ENCODE measurements at regions not wholly inside any gene's neighbourhood (a gene's known extent, or its start where the extent isn't known, plus 50 kb on each side); places are given as distances from the start of the nearest gene placed in this dataset.

DNA sequence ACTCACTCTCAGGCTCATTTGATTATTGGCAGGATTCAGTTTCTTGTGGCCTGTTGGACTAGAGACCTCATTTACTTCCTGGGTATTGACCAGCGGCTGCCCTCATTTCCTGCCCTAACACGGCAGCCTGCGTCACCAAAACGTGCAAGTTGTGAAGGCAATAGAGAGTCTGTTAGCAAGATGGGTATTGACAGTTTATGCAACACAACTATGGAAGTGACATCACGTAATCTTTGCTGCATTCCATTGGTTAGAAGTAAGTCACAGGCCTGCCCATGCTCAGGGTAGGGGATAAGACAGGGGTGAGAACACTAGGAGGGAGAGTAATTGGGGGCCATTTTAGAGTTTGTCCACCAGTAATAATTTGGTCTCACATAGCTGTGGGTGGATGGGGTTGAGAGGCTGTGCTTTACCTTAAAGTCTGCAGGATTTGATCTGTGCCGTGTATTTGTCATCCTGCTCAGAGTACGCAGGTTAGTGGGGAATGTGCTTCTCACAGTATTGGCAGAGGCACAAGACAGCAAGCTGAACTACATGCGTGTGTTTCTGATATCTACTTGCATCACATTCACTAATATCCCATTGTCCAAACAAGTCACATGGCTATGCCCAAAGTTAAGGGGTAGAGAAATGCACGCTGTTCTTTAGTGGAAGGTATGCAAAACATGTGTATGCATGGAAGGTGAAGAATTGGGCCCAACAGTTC, 83.3 kb downstream of the EDEM1 start:
- DNase-seq, result no peak

DNA sequence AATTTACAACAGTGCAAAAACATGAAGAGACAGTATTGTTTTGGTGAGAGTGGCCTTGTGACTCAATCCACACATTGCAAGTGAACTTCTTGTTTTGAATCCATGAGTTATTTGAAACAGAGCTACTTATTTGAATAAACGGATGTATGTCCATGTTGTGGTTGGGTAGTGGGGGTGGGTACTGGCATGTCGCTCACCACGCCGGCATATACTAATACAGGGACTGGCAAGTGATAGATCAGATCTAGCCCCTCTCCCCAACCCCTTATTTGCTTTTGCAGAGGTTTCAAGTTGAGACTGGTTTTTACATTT, 83.8 kb downstream of the EDEM1 start:
- DNase-seq, result no peak

DNA sequence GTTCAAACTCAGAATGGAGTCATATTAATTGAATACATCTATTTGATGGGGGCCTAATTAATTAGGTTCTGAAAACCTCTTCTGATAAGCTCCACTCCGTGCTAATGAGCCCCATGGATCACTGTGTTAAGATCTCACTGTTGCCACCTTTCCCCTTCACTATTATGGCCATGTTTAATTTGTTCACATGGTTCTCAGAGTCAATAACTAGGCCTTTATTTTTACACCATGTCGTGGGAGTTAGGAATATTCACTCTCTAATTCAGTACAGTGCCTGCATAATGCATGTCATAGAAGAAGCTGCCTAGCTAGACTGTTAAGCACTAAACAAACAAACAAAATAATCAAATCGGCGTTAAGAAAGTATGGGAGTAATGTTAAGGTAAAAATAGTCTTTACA, 84.9 kb downstream of the EDEM1 start:
- DNase-seq, result no peak

DNA sequence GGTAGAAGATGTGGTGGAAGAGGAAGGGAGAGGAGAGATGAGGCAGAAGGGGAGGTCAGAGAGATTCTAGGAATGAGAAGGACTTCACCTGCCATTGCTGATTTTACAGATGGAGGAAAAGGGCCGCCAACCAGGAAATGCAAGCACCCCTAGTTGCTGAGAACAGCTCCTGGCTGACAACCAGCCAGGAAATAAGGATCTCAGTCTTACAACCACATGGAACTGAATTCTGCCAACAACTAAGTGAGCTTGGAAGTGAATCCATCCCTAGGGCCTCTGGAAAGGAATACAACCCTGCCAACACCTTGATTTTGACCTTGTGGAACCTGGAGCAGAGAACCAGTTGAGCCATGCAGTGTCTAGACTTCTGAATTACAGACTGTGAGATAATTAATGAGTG, 86.6 kb downstream of the EDEM1 start:
- no peak for DNase-seq

DNA sequence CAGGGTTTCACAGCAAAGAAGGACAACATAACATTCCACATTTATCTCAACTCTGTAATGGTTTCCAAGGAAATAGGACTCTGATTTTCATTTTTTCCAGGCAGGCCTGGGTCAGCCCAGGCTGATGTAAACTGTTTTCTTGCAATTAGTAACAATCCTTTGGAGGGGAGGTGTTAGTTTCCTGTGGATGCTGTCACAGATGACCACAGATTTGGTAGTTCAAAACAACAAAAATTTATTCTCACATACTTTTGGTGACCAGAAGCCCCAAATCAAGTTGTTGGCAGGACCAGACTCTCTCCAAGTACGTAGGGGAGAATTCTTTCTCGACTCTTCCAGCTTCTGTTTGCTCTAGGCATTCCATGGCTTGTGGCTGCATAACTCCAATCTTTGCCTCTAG, 88.0 kb downstream of the EDEM1 start:
- no peak for DNase-seq

DNA sequence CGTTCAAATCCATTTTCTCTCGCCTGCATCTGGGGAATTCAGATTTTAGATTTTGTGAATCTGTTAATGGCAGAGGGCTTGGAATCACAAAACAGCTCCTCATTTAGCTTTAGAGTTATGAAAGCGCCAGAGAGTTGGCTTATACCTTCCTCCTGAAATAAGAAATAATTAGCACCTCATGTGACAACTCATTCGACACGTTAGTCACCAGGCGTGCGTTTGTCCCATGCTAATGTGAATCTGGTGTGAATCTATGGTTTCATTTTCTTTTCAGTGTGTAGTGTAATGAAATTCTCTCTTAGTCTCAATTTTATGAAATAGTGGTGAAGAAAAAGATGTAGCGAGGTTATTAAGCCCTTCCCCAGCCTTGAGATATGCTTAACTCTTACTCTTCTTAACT, 89.4 kb downstream of the EDEM1 start:
- DNase-seq, result no peak

DNA sequence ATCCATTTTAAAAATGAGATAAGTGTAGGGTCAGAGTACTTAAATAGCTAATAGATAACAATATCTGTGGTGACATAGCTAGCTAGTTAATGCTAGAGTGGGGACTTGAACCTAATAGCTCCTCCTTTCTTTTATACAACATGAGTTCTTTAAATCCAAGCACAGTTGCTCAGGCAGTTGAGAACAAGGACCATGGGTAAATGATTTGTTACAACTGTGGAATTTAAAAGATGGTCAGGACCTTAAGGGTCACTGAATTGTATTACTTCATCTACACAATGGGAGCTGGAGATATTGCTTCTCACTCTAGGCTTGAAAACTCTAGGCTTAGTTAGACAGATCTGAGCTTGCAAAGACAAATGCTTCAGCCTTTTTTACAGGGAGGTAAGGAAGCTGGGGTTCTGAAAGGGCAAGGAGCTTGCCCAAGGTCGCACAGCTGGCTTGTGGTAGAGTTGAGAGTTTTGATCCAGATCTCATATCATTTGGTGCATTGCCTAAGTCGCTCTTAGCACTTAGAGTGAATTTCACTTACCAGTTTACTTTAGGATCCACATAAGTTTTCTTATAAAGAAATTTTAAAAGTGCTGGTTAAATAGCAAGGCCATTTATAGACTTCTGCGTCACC, 90.2 kb downstream of the EDEM1 start:
- no peak for DNase-seq

DNA sequence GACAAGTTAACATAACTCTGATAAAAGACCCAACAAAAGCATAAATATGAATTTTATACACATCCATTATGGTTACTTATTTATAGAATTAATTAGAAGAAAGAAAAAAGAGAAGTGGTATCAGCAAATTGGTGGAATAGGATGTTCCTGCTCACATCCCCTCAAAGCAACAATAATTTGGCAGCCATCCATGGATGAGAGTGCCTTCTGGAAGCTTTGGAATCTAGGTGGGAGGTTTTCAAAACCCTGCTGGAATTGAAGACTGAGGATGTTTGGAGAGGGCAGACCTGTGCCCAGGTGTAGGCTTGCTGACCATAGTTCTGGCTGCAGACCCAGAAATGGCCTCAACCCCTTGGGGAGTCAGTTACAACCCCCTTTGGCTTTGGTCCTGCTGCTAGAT, 91.2 kb downstream of the EDEM1 start:
- DNase-seq, result no peak

DNA sequence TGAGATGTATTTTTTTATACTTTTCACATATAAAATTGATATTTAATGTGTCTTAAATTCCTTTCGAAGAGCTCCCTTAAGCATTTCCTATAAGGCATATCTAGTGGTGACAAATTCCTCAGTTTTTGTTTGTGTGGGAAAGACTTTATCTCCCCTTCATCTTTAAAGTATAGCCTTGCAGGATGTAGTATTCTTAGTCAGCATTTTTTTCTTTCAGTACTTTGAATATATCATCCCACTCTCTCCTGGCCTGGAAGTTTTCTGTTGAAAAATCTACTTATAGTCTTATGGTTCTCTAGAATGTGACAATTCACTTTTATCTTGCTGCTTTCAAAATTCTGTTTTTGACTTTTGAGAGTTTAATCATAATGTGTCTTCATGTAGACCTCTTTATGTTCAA, 95.2 kb downstream of the EDEM1 start:
- DNase-seq, result no peak

DNA sequence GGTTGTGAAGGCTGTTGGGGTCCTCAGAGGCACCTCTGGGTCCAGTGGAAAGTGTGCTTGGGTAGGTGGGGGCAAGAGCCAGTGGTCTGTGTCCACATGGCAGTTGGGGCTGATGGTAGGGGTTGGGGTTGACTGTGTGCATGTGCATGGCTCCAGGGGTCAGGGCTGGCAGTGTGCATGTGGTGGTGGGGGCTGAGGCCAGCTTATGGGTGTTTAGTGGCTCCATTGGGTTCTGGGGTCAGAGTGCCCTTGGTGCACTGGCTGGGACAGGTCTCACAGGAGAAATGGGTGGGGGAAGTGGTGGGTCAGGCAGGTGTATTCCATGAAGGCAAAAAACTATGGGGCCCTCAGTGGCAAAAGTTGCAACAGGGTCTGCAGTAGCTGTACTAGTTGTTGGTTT, 97.9 kb downstream of the EDEM1 start:
- DNase-seq, result no peak

DNA sequence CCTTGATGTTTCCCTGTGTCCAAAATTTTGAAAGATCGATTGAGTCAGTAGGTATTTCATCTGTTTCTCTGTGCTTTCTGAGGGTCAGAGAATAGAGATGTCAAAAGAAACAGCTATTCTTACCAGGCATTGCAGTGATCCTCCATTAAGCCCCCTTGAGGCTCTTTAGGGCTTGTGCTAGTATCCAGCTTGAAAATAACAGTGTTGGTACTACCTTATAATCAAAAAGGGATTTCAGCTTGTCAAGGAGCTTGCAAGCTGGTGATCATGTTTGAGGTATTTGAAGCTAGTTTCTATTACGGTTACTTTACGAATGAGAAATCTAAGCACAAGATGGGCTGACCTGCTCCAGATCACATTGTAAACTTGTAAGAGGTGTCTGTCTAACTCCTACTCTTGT, 103.4 kb downstream of the EDEM1 start:
- no peak for DNase-seq

DNA sequence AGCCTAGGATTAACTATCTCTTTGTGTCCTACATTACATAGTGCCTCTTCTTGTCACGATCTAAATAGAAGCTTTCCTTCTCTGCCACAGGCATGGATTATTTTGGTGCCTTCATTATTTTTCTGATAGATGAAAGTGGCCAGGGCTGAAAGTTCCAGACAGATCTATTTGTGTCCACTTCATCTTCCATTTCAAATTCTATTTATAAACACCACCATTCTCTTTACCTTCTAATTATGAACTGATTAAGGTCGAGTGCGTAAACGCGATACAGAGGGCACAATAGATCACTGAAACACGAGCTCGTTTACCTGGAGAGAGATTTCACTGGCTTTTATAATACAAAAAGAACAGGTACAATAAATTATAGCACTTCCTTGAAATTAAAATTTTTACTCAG, 105.0 kb downstream of the EDEM1 start:
- no peak for DNase-seq

DNA sequence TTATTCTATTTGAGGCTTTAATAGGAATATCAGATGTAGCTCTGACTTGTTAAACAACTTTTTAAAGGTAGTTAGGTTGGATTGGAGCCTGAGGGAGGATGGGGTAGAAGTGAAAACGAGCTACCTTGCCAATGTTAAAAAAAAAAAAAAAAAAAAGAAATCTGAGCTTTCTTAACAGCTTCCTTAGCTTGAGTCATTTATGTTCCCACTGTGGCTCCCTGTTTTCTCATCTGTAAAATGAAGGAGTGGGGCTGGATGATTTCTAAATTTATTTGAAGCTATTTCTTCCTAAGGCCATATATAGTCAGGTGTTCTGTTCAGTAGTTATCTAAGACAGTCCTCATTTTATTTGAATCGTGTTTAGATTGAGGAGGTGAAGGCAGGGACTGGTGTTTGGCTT, 105.7 kb downstream of the EDEM1 start:
- no peak for DNase-seq

DNA sequence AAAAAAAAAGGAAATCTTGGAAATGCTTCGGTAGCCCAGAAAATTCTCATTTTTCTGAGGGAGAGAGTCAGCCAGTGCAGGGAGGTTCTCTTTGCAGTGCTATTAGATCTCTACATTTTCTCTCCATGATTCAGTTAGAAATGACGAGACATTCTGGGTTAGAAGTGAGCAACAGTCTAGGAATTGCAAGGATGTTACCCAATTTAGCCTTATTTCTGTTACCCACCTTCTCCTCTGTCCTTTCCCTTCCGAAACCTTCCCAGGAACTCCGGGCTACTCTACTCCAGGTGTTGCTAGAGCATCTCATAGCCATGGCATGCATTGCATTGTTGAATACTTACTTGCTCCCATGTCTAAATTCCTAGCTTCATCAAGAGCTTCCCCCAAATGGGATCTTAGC, 106.8 kb downstream of the EDEM1 start:
- DNase-seq, result no peak

DNA sequence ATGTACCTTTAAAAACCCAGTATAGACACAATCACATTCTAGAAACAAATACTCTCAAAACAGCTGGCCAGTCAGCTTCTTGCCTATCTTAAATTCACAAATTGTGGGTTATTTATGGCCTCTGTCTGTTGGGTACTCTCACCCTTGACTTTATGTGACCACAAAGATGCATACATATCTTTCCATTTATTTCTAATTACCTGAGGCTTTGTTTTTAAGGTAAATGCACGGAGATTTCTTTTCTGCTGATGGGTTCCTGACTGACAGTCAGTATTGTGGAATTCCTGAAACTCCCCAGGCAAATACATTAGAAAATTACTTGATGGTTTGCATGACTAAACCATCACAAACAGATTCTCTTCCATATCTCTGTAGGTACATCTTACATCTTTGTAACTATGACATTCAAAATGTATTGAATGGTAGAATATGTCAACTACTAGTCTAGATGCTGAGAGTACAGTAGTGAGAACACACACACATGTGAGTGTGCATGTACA, 107.7 kb downstream of the EDEM1 start:
- no peak for DNase-seq

DNA sequence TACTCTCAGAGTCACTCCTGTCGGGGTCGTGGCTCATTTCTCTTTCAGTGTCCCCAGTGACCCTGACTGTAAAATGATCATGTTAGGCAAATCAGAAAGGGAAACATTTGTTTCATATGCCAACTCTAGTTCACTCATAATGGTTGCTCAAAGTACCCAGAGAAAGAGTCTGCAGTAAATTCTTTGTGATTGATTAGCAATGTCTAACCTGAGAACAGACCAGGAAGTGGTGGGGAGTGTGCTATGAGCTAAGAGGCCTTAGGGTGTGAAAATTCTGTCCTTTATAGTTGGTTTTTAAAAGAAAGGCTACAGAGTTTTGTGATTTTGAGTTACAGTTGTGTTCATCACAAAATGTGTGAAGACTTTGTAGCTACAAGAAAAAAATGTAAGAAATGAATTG, 108.9 kb downstream of the EDEM1 start:
- DNase-seq, result no peak

DNA sequence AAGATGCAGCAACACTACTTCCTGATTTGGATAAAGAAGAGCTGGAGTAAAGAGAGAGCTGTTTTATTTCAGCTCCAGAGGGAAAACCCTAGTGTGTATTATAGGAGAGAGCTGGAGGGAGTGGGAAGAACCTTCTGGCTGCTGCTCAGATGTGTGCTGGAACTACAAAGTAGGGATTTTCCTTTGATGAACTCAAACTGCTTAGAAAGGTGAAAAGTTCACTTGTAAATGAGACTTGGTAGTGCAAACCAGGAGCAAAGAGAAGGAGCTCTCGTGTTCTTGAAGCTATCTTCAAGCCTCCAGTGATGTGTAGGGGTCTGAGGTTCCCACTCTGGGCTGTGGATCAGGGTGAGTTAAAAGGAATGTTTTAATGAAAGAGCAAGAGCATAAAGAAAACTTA, 110.4 kb downstream of the EDEM1 start:
- DNase-seq, result no peak

DNA sequence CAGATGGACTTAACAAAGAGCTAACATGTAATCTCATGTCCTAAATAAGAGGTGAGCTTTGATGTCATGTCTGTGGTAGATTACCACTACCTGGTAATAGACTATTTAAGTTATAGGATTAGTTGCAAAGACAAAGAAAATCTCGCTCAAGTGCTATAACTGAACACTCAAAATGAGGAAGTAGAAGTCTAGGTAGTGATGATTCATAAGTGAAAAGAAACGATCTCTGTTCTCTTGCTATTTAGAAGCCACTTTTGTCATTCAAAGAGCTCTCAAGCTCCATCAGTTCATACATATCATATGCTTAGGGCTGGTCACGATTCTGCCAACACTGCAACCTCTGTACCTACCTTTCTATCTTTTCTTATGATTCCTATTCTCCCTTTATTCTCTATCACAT, 110.9 kb downstream of the EDEM1 start:
- DNase-seq, result no peak

DNA sequence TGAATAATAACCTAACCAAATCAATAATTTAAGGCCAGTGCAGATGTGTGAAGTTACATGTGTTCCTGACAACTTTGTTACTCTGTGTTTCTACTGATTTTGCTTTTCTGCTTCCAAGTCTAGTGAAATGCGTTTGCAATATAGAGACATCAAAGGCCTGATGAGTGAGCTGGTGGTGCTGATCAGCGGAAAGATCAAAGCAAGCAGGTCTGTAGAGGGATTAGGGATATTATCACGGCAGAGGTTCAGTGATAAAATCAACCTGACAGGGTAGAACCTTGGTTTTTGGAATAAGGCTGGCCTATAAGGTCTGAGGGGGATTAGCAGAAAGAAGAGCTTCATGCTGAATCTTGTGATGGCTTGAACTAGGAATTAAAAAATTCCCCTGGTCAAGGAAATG, 111.7 kb downstream of the EDEM1 start:
- DNase-seq, result no peak

DNA sequence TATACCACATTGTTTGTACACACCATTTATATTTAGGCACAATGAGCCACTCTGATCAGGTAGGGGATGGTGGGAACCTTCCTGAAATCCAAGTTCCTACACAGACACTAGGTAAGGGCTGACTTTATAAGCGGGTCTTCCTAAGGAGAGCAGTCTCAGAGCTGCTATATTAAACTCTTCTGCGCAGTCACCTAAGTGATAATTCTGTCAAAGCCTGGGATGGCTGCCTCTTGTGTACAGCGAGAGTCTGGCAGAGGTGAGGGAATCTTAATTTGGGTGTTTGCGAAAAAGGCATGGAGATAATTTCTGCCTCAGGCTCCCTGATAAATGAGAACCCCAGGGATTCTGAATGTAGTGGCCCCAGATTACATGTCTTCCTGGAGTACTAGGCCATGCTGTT, 113.1 kb downstream of the EDEM1 start:
- no peak for DNase-seq

DNA sequence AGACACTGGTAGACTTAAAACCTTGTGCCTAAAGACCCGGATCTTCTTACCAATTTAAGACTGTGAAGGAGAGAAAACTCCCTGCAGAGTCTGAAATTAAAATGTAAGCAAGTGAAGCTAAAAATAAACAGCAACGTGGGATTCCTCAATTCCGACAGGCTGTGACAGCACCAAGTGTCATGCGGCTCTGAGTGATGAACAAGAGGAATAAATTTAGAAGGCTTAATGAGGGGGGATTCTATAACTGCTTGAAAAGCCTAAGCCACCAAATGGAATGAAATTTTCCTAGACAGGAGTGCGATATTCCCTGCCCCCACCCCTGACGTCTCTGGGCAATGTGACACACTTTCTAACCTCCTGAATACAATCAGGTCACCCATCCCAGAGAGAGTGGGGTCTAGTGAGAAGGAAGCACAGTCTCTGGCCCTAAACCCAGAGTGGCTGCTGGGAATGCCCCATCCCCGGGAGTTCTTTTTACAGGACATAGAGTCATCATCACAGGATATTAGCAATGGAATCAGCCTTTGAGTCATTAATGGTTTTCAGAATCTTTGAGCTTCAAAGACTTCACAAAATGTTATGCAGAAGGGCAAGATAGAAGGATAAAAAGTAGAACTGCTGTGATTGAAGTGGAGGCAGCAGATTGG, 114.3 kb downstream of the EDEM1 start:
- no peak for DNase-seq

DNA sequence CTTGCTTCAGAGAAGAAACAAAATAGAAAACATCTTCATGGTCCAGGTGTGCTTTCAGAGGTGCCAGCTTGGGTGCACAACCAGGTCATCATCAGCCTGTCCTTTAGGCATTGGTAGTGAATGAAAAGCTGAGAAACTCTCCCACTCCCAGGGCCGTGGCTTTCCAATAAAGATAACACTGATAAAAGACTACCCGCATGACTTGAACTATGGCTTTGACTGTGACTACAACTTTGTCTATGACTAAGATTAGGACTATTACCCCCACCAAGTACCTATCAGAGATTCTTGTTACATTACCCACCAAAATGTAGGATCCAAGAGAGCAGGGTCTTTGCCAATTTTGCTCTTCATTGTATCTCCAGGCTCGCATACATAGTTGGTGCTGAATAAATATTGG, 115.2 kb downstream of the EDEM1 start:
- no peak for DNase-seq

DNA sequence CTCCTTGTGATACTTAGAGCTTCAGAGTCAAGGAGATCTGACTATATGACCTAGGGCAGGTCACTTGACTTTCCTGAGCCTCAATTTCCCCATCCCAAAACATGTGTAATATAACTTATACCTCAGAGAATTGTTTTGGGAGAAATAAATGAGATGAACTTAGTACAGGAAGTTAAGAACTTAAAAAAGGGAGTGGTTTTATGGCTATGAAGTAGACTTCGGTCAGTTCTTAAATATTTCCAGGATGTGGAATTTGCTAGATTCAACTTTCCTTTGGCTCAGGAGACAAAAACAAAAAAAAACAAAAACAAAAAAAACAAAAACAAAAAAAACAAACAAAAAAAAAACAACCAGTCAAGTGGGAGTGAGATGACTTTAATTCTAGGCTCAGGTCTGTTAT, 116.7 kb downstream of the EDEM1 start:
- DNase-seq, result no peak

DNA sequence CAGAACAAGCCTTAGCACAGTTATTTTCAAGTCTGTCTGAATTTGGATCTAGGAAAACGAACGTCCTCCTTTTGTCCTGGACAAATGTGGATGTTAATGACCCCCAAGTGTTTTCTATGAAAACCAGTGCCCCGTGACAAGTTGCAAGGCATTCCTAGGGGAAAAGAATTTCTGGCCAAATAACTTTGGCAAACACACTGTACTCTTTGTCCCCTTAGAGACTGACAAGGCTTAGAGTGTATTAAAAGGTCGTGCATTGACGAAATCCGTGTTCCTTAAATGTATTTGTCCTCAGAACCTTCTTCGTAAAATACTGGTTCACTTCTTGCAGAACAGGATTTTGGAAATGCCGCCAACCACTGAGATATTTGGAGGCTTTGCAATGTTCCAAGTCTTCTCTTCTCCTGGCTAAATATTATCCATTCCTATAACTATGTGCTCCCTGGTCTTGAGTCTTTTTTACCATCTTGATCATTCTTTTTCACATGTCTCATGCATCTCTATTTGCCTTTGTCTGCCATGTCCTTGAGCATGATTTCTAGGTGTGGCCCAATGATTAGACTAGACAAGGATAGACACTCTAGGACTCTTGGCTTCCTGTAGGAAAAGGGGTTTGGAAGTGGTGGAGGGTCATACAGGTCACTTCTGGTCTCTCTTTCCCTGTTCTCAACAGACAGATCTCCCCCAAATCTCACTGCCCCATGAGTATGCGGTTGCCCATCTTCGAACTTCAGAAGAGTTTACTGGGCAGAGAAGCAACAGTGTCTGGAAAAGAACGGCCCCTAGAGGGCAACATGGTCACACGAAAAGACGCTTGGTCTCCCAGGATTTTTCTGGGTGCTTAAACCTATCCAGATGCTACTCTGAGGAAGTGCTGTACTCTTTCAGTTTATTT, 117.5 kb downstream of the EDEM1 start:
- peak; percentile 12 for DNase-seq

All from CD4-positive, alpha-beta T cell treated with Interleukin-12 subunit alpha and Interleukin-12 subunit beta, for 1 hour (primary cell).